ENCODE measurements at regions not wholly inside any gene's neighbourhood (a gene's known extent, or its start where the extent isn't known, plus 50 kb on each side); places are given as distances from the start of the nearest gene placed in this dataset.

GRCh38 chr4:187178587-187178986, 454.9 kb upstream of the FAT1 start:
- no peaks in the 10 kb centered on the region for H3K36me3 ChIP-seq (ENCODE audit: insufficient read depth, low read length)
- H3K4me3 Mint-ChIP-seq, result no peak overlapping the region

DNA sequence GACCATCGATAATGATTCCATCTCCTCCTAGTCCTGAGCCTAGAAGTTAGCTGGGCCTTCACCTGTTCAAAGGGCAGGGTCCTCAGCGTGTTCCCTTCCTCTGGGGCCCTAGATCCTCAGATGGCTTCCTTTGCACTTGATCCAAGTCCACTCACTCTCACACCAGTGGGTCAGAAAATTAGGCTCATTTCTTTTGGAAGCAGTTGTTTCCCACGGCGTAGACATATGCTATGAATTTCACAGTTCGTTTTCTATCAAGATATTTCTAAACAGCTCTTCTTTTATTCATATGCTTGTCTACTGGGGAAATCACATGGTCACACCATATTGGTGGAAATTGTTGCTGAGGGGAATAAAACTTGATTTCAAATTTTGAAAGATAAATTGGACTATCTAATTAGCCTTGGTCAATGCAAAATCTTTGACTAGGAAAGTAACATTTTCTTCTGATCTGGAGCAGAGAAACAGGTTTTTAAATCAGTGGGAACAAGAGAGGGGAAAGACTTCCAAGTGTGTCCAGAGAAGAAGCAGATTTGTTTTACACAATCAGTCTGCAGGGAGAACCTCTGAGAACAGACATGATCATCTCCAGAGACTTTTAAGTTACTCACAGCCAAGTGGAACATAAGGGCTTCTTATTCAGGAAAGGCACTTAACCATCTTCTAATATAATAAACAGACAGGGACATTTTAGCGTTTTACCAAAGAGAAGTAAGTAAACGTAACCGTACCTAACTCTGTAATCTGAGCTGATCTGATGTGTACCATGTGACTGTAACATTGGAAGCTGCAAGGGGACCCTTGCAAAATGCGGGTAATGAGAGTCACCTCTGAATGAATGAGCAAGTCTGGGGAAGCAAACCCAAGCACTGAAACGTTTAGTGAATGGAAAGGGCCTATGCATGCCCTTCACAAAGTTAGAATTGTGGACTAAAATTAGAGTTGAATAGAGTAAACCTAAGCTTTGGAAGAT, 455.7 kb upstream of the FAT1 start:
- no peak overlapping the region for H3K27ac Mint-ChIP-seq
- no peaks in the 10 kb centered on the region for H3K36me3 Mint-ChIP-seq
- ChIA-PET CTCF (ENCODE audit: partially characterized antibody) (no interaction called here), POLR2A (ENCODE audit: partially characterized antibody) (no interaction called here)
- no peaks in the 10 kb centered on the region for H3K4me1 ChIP-seq (ENCODE audit: insufficient read depth, low read length)
- H3K9me3 Mint-ChIP-seq, result peaks cover 0 to 12% (median 5%) of the 10 kb centered on the region in 8 donors
- H3K4me3 Mint-ChIP-seq, result no peak overlapping the region
- no peak overlapping the region for H3K27ac ChIP-seq (ENCODE audit: low read depth, low read length)
- H3K4me1 Mint-ChIP-seq, result no peaks in the 10 kb centered on the region
- H3K27me3 Mint-ChIP-seq, result no peaks in the 10 kb centered on the region
- no peaks in the 10 kb centered on the region for H3K36me3 ChIP-seq (ENCODE audit: insufficient read depth, low read length)
- intact Hi-C loops (cut with micrococcal nuclease), result no loop called here
- no peaks in the 10 kb centered on the region for H3K9me3 ChIP-seq (ENCODE audit: control insufficient read depth in 1 of 2, low read length in 2 of 2)
- H3K27me3 ChIP-seq (ENCODE audit: insufficient read depth, low read length), result no peaks in the 10 kb centered on the region
- no peak for DNase-seq
- H3K4me3 ChIP-seq (ENCODE audit: low read length in 2 of 2), result no peak overlapping the region

More at GRCh38 chr4:187178587-187178986, 454.9 kb upstream of the FAT1 start:
- Histone ChIP-seq H3K27ac (ENCODE audit: low read depth, low read length) (no peak overlapping the region), H3K9me3 (ENCODE audit: control insufficient read depth in 1 of 2, low read length in 2 of 2) (no peaks in the 10 kb centered on the region), H3K27me3 (ENCODE audit: insufficient read depth, low read length) (no peaks in the 10 kb centered on the region), H3K4me1 (ENCODE audit: insufficient read depth, low read length) (no peaks in the 10 kb centered on the region), H3K4me3 (ENCODE audit: low read length in 2 of 2) (no peak overlapping the region)
- no peak for DNase-seq
- intact Hi-C loops (cut with micrococcal nuclease), result no loop called here
- no peaks in the 10 kb centered on the region for H3K36me3 Mint-ChIP-seq
- no peak overlapping the region for H3K27ac Mint-ChIP-seq
- ChIA-PET CTCF (ENCODE audit: partially characterized antibody) (no interaction called here), POLR2A (ENCODE audit: partially characterized antibody) (no interaction called here)
- H3K4me1 Mint-ChIP-seq, result no peaks in the 10 kb centered on the region
- no peaks in the 10 kb centered on the region for H3K27me3 Mint-ChIP-seq
- peaks cover 0 to 17% (median 8%) of the 10 kb centered on the region in 8 donors for H3K9me3 Mint-ChIP-seq

DNA sequence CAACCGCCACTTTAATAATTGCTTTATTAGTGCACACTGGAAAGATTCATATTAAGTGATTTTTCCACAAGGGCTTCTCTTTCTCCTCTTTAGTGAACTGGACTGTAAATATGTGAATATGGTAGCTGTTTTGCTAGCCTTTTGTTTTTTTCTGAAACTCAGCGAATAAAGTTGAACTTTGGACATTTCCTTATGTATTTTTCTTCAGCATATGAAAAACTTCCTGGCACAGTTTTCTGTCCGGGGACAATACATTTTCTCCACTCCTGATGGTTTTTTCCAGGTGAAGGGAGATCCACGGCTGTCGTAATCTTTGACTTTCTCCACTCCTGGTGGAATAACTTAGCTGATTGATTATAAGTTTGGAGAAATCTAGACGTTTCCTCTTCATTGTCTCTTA, 457.4 kb upstream of the FAT1 start:
- intact Hi-C loops (cut with micrococcal nuclease), result no loop called here
- DNase-seq, result no peak
- ChIA-PET POLR2A (ENCODE audit: partially characterized antibody) (no interaction called here), CTCF (ENCODE audit: partially characterized antibody) (no interaction called here)
- no peak overlapping the region for H3K4me3 Mint-ChIP-seq
- no peaks in the 10 kb centered on the region for H3K4me1 ChIP-seq (ENCODE audit: insufficient read depth, low read length)
- H3K27ac Mint-ChIP-seq, result no peak overlapping the region
- H3K9me3 ChIP-seq (ENCODE audit: control insufficient read depth in 1 of 2, low read length in 2 of 2), result no peaks in the 10 kb centered on the region
- no peaks in the 10 kb centered on the region for H3K27me3 Mint-ChIP-seq
- peaks cover 0 to 7% (median 4%) of the 10 kb centered on the region in 8 donors for H3K9me3 Mint-ChIP-seq
- H3K36me3 Mint-ChIP-seq, result no peaks in the 10 kb centered on the region
- H3K36me3 ChIP-seq (ENCODE audit: insufficient read depth, low read length), result no peaks in the 10 kb centered on the region
- H3K4me1 Mint-ChIP-seq, result no peaks in the 10 kb centered on the region
- H3K27ac ChIP-seq (ENCODE audit: low read depth, low read length), result no peak overlapping the region
- H3K27me3 ChIP-seq (ENCODE audit: insufficient read depth, low read length), result no peaks in the 10 kb centered on the region
- no peak overlapping the region for H3K4me3 ChIP-seq (ENCODE audit: low read length in 2 of 2)

GRCh38 chr4:187183346-187183745, 459.7 kb upstream of the FAT1 start:
- CTCF ChIA-PET (ENCODE audit: partially characterized antibody), result no interaction called here
- H3K4me3 ChIP-seq (ENCODE audit: low read length in 2 of 2), result no peak overlapping the region
- no peaks in the 10 kb centered on the region for H3K27me3 ChIP-seq (ENCODE audit: insufficient read depth, low read length)
- H3K9me3 ChIP-seq (ENCODE audit: control insufficient read depth in 1 of 2, low read length in 2 of 2), result no peaks in the 10 kb centered on the region
- no peaks in the 10 kb centered on the region for H3K36me3 ChIP-seq (ENCODE audit: insufficient read depth, low read length)
- no peak overlapping the region for H3K27ac Mint-ChIP-seq
- intact Hi-C loops (cut with micrococcal nuclease), result no loop called here
- DNase-seq, result no peak
- H3K27me3 Mint-ChIP-seq, result no peaks in the 10 kb centered on the region
- H3K4me1 ChIP-seq (ENCODE audit: insufficient read depth, low read length), result no peaks in the 10 kb centered on the region
- POLR2A ChIA-PET (ENCODE audit: partially characterized antibody), result no interaction called here
- no peak overlapping the region for H3K27ac ChIP-seq (ENCODE audit: low read depth, low read length)
- no peaks in the 10 kb centered on the region for H3K4me1 Mint-ChIP-seq
- H3K9me3 Mint-ChIP-seq, result peaks cover 0 to 7% (median 0%) of the 10 kb centered on the region in 8 donors
- H3K36me3 Mint-ChIP-seq, result no peaks in the 10 kb centered on the region
- no peak overlapping the region for H3K4me3 Mint-ChIP-seq

GRCh38 chr4:187183826-187184225, 460.2 kb upstream of the FAT1 start:
- POLR2A ChIA-PET (ENCODE audit: partially characterized antibody), result no interaction called here
- no peak overlapping the region for H3K4me3 ChIP-seq (ENCODE audit: low read length in 2 of 2)

DNA sequence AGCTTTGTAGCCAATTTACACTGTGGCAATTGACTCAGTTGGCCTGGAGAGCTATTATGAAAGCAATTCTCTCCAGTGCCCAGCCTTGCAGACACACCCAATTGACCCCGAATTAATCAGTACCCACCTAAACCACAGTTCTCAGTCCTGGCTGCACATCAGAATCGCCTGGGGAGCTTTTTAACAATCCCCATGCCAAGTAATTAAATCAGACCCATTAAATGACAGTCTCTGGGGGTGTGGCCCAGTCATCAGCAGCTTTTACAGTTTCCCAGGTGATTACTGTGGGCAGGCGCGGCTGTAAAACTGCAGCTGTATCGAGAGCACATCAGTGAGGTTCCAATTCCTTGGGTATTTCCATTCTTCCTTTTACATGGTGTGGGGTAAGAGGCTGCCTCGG, 460.9 kb upstream of the FAT1 start:
- Histone ChIP-seq H3K9me3 (ENCODE audit: control insufficient read depth in 1 of 2, low read length in 2 of 2) (no peaks in the 10 kb centered on the region), H3K36me3 (ENCODE audit: insufficient read depth, low read length) (no peaks in the 10 kb centered on the region), H3K4me3 (ENCODE audit: low read length in 2 of 2) (no peak overlapping the region), H3K27ac (ENCODE audit: low read depth, low read length) (no peak overlapping the region), H3K27me3 (ENCODE audit: insufficient read depth, low read length) (no peaks in the 10 kb centered on the region), H3K4me1 (ENCODE audit: insufficient read depth, low read length) (no peaks in the 10 kb centered on the region)
- Mint-ChIP-seq H3K9me3 (peaks cover 0 to 3% (median 0%) of the 10 kb centered on the region in 8 donors), H3K4me3 (no peak overlapping the region), H3K36me3 (no peaks in the 10 kb centered on the region), H3K27ac (no peak overlapping the region), H3K27me3 (no peaks in the 10 kb centered on the region), H3K4me1 (no peaks in the 10 kb centered on the region)
- ChIA-PET CTCF (ENCODE audit: partially characterized antibody) (no interaction called here), POLR2A (ENCODE audit: partially characterized antibody) (no interaction called here)
- no peak for DNase-seq
- intact Hi-C loops (cut with micrococcal nuclease), result no loop called here

More at GRCh38 chr4:187183826-187184225, 460.2 kb upstream of the FAT1 start:
- no peaks in the 10 kb centered on the region for H3K27me3 Mint-ChIP-seq
- no peak overlapping the region for H3K27ac Mint-ChIP-seq
- H3K4me1 Mint-ChIP-seq, result no peaks in the 10 kb centered on the region
- H3K36me3 ChIP-seq (ENCODE audit: insufficient read depth, low read length), result no peaks in the 10 kb centered on the region
- intact Hi-C loops (cut with micrococcal nuclease), result no loop called here
- peaks cover 0 to 7% (median 0%) of the 10 kb centered on the region in 8 donors for H3K9me3 Mint-ChIP-seq
- H3K27ac ChIP-seq (ENCODE audit: low read depth, low read length), result no peak overlapping the region
- DNase-seq, result no peak
- no peaks in the 10 kb centered on the region for H3K27me3 ChIP-seq (ENCODE audit: insufficient read depth, low read length)
- no peaks in the 10 kb centered on the region for H3K4me1 ChIP-seq (ENCODE audit: insufficient read depth, low read length)
- H3K9me3 ChIP-seq (ENCODE audit: control insufficient read depth in 1 of 2, low read length in 2 of 2), result no peaks in the 10 kb centered on the region
- CTCF ChIA-PET (ENCODE audit: partially characterized antibody), result no interaction called here
- no peak overlapping the region for H3K4me3 Mint-ChIP-seq
- no peaks in the 10 kb centered on the region for H3K36me3 Mint-ChIP-seq

GRCh38 chr4:187188118-187188517, 464.5 kb upstream of the FAT1 start:
- Mint-ChIP-seq H3K27me3 (no peaks in the 10 kb centered on the region), H3K27ac (no peak overlapping the region), H3K36me3 (peaks cover 0 to 2% of the 10 kb centered on the region in 2 donors), H3K4me3 (no peak overlapping the region), H3K4me1 (no peaks in the 10 kb centered on the region), H3K9me3 (peaks cover 0 to 5% (median 1%) of the 10 kb centered on the region in 8 donors)
- ChIA-PET POLR2A (ENCODE audit: partially characterized antibody) (no interaction called here), CTCF (ENCODE audit: partially characterized antibody) (no interaction called here)
- intact Hi-C loops (cut with micrococcal nuclease), result no loop called here
- no peak for DNase-seq
- Histone ChIP-seq H3K27me3 (ENCODE audit: insufficient read depth, low read length) (no peaks in the 10 kb centered on the region), H3K9me3 (ENCODE audit: control insufficient read depth in 1 of 2, low read length in 2 of 2) (no peaks in the 10 kb centered on the region), H3K4me1 (ENCODE audit: insufficient read depth, low read length) (no peaks in the 10 kb centered on the region), H3K4me3 (ENCODE audit: low read length in 2 of 2) (no peak overlapping the region), H3K27ac (ENCODE audit: low read depth, low read length) (no peak overlapping the region), H3K36me3 (ENCODE audit: insufficient read depth, low read length) (no peaks in the 10 kb centered on the region)

Data from CD4-positive, alpha-beta memory T cell (primary cell).